CD14-positive monocyte (primary cell): ENCODE measurements at regions not wholly inside any gene's neighbourhood (a gene's known extent, or its start where the extent isn't known, plus 50 kb on each side); places are given as distances from the start of the nearest gene placed in this dataset.

ENCODE experiments used
- DNase-seq, 3 donors: peaks; one replicate each; pipeline ENCODE4 v3.0.0-alpha.2; 2011 to 2022
- H2AFZ ChIP-seq: 2 replicates; pipeline ENCODE4 v1.6.0; 2012; ENCODE audit warnings: mild to moderate bottlenecking, low read depth, low read length, inconsistent platforms; ENCODE audit not compliant: insufficient read depth, poor library complexity, severe bottlenecking
- H3K27ac ChIP-seq, 2 donors: 1 replicate in 1 of 2; 2 replicates in 1 of 2; pipeline ENCODE4 v1.5.1; 2012 to 2013; ENCODE audit warnings: low read length in 2 of 2, control low read depth in 1 of 2, inconsistent platforms in 1 of 2, low read depth in 1 of 2, mild to moderate bottlenecking in 1 of 2
- H3K27me3 ChIP-seq, 2 donors: one replicate each; pipeline versions ENCODE4 v1.6.0 to v1.6.1; 2011 to 2013; ENCODE audit warnings: low read length in 2 of 2; ENCODE audit not compliant: control insufficient read depth in 2 of 2, insufficient read depth in 2 of 2
- H3K36me3 ChIP-seq, 2 donors: replicated peaks in 1 of 2; 1 replicate in 1 of 2; 2 replicates in 1 of 2; pipeline versions ENCODE4 v1.5.1 to v1.6.1; 2012 to 2013; ENCODE audit warnings: low read length in 2 of 2, control low read depth in 1 of 2, inconsistent platforms in 1 of 2, mild to moderate bottlenecking in 1 of 2; ENCODE audit not compliant: insufficient read depth in 2 of 2, control insufficient read depth in 1 of 2
- H3K4me1 ChIP-seq, 2 donors: 1 replicate in 1 of 2; 2 replicates in 1 of 2; pipeline versions ENCODE4 v1.5.1 to v1.6.1; 2012 to 2013; ENCODE audit warnings: low read length in 2 of 2, control low read depth in 1 of 2, inconsistent platforms in 1 of 2, mild to moderate bottlenecking in 1 of 2, moderate library complexity in 1 of 2; ENCODE audit not compliant: insufficient read depth in 2 of 2, control insufficient read depth in 1 of 2
- H3K4me2 ChIP-seq: replicated peaks from 2 replicates; pipeline ENCODE3; 2012; ENCODE audit warnings: low read length, moderate library complexity, mild to moderate bottlenecking; ENCODE audit not compliant: poor library complexity, severe bottlenecking; ENCODE audit errors: extremely low read depth
- H3K4me3 ChIP-seq, 3 experiments: fragments of 200-600 bp in 1 of 3; sonication (generic) in 1 of 3; replicated peaks in 1 of 3; 1 replicate in 2 of 3; 2 replicates in 1 of 3; pipeline ENCODE4 v1.5.1; 2011 to 2013; ENCODE audit warnings: low read length in 3 of 3, mild to moderate bottlenecking in 3 of 3, control low read depth in 2 of 3, low read depth in 2 of 3, inconsistent platforms in 1 of 3, moderate library complexity in 1 of 3
- H3K79me2 ChIP-seq: 2 replicates; pipeline ENCODE4 v1.6.0; 2012; ENCODE audit warnings: mild to moderate bottlenecking, control low read depth, inconsistent platforms, low read length, moderate library complexity; ENCODE audit not compliant: insufficient read depth
- H3K9ac ChIP-seq: 2 replicates; pipeline ENCODE4 v1.6.0; 2017; ENCODE audit warnings: low read length, mild to moderate bottlenecking; ENCODE audit not compliant: insufficient read depth, poor library complexity, severe bottlenecking
- H3K9me3 ChIP-seq, 2 donors: replicated peaks in 1 of 2; 1 replicate in 1 of 2; 2 replicates in 1 of 2; pipeline versions ENCODE4 v1.5.1 to v1.6.1; 2012 to 2013; ENCODE audit warnings: low read length in 2 of 2, control low read depth in 1 of 2; ENCODE audit not compliant: control insufficient read depth in 1 of 2, insufficient read depth in 1 of 2
- H4K20me1 ChIP-seq: 2 replicates; pipeline ENCODE4 v1.6.0; 2012; ENCODE audit warnings: mild to moderate bottlenecking, low read length, control low read depth, moderate library complexity; ENCODE audit not compliant: insufficient read depth
- H3K27ac Mint-ChIP-seq, 7 donors: one replicate each; pipeline ENCODE4 v1.8.0; 2020; ENCODE audit warnings: mild to moderate bottlenecking in 7 of 7, mixed read lengths in 7 of 7, moderate library complexity in 6 of 7, inconsistent platforms in 2 of 7
- H3K27me3 Mint-ChIP-seq, 3 donors: one replicate each; pipeline ENCODE4 v1.8.0; 2021 to 2022; ENCODE audit warnings: low read depth in 3 of 3, mild to moderate bottlenecking in 3 of 3, mixed read lengths in 3 of 3, moderate library complexity in 3 of 3, inconsistent platforms in 1 of 3
- H3K36me3 Mint-ChIP-seq, 2 donors: one replicate each; pipeline ENCODE4 v1.8.0; 2020; ENCODE audit warnings: mixed read lengths in 2 of 2, inconsistent platforms in 1 of 2, mild to moderate bottlenecking in 1 of 2
- H3K4me1 Mint-ChIP-seq: one replicate; pipeline ENCODE4 v1.8.0; 2020; ENCODE audit warnings: mild to moderate bottlenecking, mixed read lengths
- H3K4me3 Mint-ChIP-seq, 2 donors: one replicate each; pipeline ENCODE4 v1.8.0; 2020; ENCODE audit warnings: mild to moderate bottlenecking in 2 of 2, mixed read lengths in 2 of 2, moderate library complexity in 1 of 2
- H3K9me3 Mint-ChIP-seq, 7 donors: one replicate each; pipeline ENCODE4 v1.8.0; 2020 to 2022; ENCODE audit warnings: mixed read lengths in 7 of 7, mild to moderate bottlenecking in 6 of 7, moderate library complexity in 6 of 7, inconsistent platforms in 2 of 7
- CTCF ChIP-seq: fragments of 200-600 bp; IDR thresholded peaks from one replicate; pipeline ENCODE4 v1.8.0; 2022; ENCODE audit warnings: antibody characterized with exemption, mild to moderate bottlenecking
- WGBS: methylation state at CpG from one replicate; pipeline ENCODE4 v1.1.5; 2013; ENCODE audit warnings: missing lambda C conversion rate; ENCODE audit not compliant: insufficient coverage; 5-methylcytosine and 5-hydroxymethylcytosine counted together
- intact Hi-C, 2 donors: fragments of 100-400 bp; cut with micrococcal nuclease; formaldehyde crosslinking; loops; one replicate each; pipeline versions ENCODE4 v1.15.0 to v1.15.1; 2023

GRCh38 chr16:52924162-52924561, 128.5 kb downstream of the CHD9NB start:
- Mint-ChIP-seq H3K27me3 (no peaks in the 10 kb centered on the region), H3K36me3 (no peaks in the 10 kb centered on the region), H3K27ac (no peak overlapping the region), H3K9me3 (peaks cover 0 to 5% (median 2%) of the 10 kb centered on the region in 7 donors), H3K4me1 (no peaks in the 10 kb centered on the region), H3K4me3 (no peak overlapping the region)
- no peak for TF ChIP-seq CTCF
- H3K27me3 ChIP-seq = no peaks in the 10 kb centered on the region
- no peaks in the 10 kb centered on the region for H3K36me3 ChIP-seq
- H3K4me3 ChIP-seq = no peak overlapping the region
- no peaks in the 10 kb centered on the region for H4K20me1 ChIP-seq
- H3K9me3 ChIP-seq = no peaks in the 10 kb centered on the region
- 90% methylated on average over 2 of the region's 4 CpGs for WGBS
- intact Hi-C loops = no loop called here
- no peak overlapping the region for H3K4me2 ChIP-seq
- no peak overlapping the region for H3K27ac ChIP-seq
- H3K79me2 ChIP-seq = no peaks in the 10 kb centered on the region
- H3K4me1 ChIP-seq = no peaks in the 10 kb centered on the region
- H3K9ac ChIP-seq = no peak overlapping the region
- no peak overlapping the region for H2AFZ ChIP-seq
- DNase-seq = no peak

GRCh38 chr16:52921104-52921503, 131.6 kb downstream of the CHD9NB start:
- Histone ChIP-seq H3K9me3 (no peaks in the 10 kb centered on the region), H4K20me1 (no peaks in the 10 kb centered on the region), H2AFZ (no peak overlapping the region), H3K27ac (no peak overlapping the region), H3K27me3 (no peaks in the 10 kb centered on the region), H3K4me3 (no peak overlapping the region), H3K4me2 (no peak overlapping the region), H3K79me2 (no peaks in the 10 kb centered on the region), H3K9ac (no peak overlapping the region), H3K36me3 (no peaks in the 10 kb centered on the region), H3K4me1 (no peaks in the 10 kb centered on the region)
- TF ChIP-seq CTCF = no peak
- intact Hi-C loops = no loop called here
- peaks cover 0 to 5% (median 2%) of the 10 kb centered on the region in 7 donors for H3K9me3 Mint-ChIP-seq
- no peaks in the 10 kb centered on the region for H3K27me3 Mint-ChIP-seq
- DNase-seq = no peak
- H3K4me1 Mint-ChIP-seq = no peaks in the 10 kb centered on the region
- 35% methylated on average over 5 of the region's 8 CpGs for WGBS
- H3K4me3 Mint-ChIP-seq = no peak overlapping the region
- H3K36me3 Mint-ChIP-seq = no peaks in the 10 kb centered on the region
- no peak overlapping the region for H3K27ac Mint-ChIP-seq
